ENCODE measurements at regions not wholly inside any gene's neighbourhood (a gene's known extent, or its start where the extent isn't known, plus 50 kb on each side); places are given as distances from the start of the nearest gene placed in this dataset.

DNA sequence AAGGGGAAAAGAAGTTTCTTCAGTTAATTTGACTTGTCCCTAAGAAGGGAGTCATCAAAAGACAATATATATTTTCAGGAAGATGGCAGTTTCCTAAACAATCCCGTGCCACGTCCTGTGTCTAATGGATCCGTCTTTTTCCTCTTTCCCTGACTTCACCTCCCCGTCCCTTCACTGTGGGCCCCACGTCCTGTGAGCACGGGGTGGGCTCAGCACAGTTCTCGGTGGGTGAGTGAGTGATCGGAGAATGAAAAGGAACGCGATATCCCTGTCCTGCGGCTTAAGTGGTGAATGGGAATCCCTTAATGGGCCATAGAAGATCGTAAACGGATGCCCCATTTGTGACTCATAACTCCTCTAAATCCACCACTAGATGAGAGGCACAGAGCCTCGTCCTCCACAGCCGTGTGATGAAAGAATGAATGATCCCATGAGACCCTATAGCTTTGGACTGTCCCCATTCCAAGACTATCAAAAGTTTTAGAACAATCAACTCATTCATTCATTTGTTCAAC is 63.5 kb upstream of the PITRM1 start:
- DNase-seq = no peak
- in situ Hi-C loops (cut with MboI; ENCODE audit: low pct_unique_long_range_greater_than_20kb, low sequenced_read_pairs) = loop anchor here (25.0 kb wide), 1 partner anchor 1526 kb away; no protein-coding TSS in a partner anchor

DNA sequence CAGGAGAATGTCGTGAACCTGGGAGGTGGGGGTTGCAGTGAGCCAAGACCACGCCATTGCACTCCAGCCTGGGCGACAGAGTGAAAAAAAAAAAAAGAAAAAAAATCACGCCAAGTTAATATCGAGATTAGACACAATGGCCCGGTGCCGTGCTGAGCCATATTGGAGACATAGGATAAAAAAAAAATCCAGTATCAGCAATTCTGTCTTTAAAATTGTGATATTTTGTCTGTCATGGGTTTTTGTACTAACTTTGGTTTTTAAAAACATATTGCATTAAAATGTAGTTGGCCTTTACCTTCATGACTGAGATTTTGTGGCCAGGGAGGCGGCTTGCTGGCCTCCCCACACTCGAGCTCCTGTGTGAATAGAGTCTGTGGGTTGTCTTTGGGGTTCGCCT is 62.8 kb upstream of the PITRM1 start:
- in situ Hi-C loops (cut with MboI; ENCODE audit: low pct_unique_long_range_greater_than_20kb, low sequenced_read_pairs) = loop anchor here (25.0 kb wide), 1 partner anchor 1527 kb away; no protein-coding TSS in a partner anchor
- no peak for DNase-seq

GRCh38 chr10:3233486-3233990 is 61.0 kb upstream of the PITRM1 start:
- in situ Hi-C loops (cut with MboI; ENCODE audit: low pct_unique_long_range_greater_than_20kb, low sequenced_read_pairs) = loop anchor here (25.0 kb wide), 1 partner anchor 1529 kb away; no protein-coding TSS in a partner anchor
- DNase-seq = no peak

- in situ Hi-C loops (cut with MboI; ENCODE audit: low pct_unique_long_range_greater_than_20kb, low sequenced_read_pairs) = loop anchor here (25.0 kb wide), 1 partner anchor 1530 kb away; no protein-coding TSS in a partner anchor
- DNase-seq = no peak
Observed at GRCh38 chr10:3231951-3232730, 59.6 kb upstream of the PITRM1 start.

GRCh38 chr10:3229815-3230214 is 57.2 kb upstream of the PITRM1 start:
- no peak for DNase-seq
- in situ Hi-C loops (cut with MboI; ENCODE audit: low pct_unique_long_range_greater_than_20kb, low sequenced_read_pairs) = loop anchor here (25.0 kb wide), 1 partner anchor 1532 kb away; no protein-coding TSS in a partner anchor

- in situ Hi-C loops (cut with MboI; ENCODE audit: low pct_unique_long_range_greater_than_20kb, low sequenced_read_pairs) = loop anchor here (25.0 kb wide), 1 partner anchor 1534 kb away; no protein-coding TSS in a partner anchor
- no peak for DNase-seq
Observed at GRCh38 chr10:3228629-3228945, 56.0 kb upstream of the PITRM1 start.

DNA sequence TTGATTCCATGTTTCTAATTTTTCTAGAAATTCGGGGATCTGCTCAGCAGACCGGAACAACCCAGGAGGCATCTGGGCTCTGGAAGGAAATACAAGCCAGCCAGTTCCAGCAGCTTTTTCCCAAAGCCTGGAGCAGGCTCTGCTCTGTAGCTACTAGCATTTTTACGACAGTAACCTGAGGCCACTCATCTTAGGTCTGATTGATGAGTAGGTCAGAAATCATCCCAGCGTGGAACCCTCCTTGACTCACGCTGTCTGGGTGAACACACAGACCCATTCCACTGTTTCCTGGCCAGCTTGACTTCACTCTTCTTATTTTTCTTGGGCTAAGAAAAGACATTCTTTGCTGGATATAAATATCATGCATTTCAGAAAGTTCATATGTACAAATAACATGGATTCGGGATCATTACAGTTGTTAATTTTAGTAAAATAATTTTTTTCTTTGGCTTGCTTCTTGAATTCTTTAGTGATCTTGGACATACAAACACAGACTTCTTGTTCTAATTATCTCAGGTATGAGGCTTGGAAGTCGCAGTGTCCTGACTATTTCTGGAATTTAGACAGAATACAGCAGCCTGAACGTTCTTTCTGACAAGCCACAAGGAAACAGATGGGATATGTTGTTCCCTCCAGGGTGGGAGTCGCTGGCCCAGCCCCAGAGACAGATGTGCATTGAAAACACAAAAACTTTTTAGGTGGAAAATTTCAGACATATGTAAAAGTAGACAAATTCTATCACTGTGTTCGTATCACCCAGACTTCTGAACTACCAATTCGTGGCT is 54.6 kb upstream of the PITRM1 start:
- DNase-seq = peak; percentile 11
- in situ Hi-C loops (cut with MboI; ENCODE audit: low pct_unique_long_range_greater_than_20kb, low sequenced_read_pairs) = loop anchor here (25.0 kb wide), 1 partner anchor 1535 kb away; no protein-coding TSS in a partner anchor

DNA sequence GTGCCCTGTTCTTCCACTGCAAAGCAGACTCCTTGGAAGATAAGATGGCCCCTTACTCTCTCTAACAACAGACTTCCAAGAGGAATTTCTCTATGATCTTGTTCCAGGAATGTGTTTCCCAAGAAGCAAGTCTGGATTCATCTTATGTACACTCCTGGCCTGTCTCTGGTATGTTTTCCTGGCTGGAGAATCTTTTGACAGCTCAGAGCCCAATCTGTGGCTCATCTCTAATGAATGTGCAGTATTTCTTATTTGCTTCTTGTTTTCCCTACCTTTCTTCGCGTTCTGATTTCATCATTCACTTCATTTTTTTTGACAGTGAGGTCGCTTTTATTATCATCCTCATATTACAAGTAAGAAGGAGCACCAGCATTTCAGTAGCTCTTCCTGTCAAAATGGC is 53.0 kb upstream of the PITRM1 start:
- no peak for DNase-seq

DNA sequence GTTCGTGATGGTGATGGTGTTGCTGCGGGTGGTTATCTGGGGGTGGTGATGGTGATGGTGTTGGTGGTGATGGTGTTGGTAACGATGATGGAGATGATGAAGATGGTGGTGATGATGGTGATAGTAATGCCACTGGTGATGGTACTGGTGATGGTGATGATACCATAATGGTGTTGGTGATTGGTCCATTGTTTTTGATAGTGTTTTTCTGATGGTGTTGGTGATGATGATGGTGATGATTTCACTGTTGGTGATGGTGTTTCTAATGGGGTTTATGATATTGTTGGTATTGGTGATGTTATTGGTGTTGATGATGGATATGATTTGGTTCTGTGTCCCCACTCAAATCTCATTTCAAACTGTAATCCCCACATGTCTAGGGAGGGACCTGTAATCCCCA is 51.7 kb upstream of the PITRM1 start:
- no peak for DNase-seq
- in situ Hi-C loops (cut with MboI; ENCODE audit: low pct_unique_long_range_greater_than_20kb, low sequenced_read_pairs) = no loop called here

More for the DNA sequence above, 53.0 kb upstream of the PITRM1 start:
- in situ Hi-C loops (cut with MboI; ENCODE audit: low pct_unique_long_range_greater_than_20kb, low sequenced_read_pairs) = loop anchor here (25.0 kb wide), 1 partner anchor 1537 kb away; no protein-coding TSS in a partner anchor

DNA sequence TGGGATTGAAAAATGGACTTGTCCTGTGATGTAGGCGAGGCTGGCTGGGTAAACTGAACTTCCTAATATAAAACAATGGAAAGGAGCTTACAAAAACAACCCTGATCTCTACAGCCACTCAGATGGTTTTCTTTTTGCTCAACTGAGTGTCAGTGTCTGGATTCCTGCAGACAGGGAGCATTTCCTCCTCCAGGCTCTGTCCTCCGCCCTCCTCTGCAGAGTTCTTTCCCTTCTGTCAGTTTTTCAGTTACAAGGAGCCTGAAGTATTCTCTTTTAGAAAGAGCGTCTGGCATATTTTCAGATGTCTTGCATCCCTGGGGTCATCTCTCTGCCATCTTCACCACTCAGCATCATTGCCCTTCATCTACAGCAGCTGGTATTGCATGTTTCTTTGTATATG is 50.0 kb upstream of the PITRM1 start:
- DNase-seq = no peak
- in situ Hi-C loops (cut with MboI; ENCODE audit: low pct_unique_long_range_greater_than_20kb, low sequenced_read_pairs) = no loop called here

Measured in KBM-7 (cell line).